AG08396 (cell line): ENCODE measurements at regions not wholly inside any gene's neighbourhood (a gene's known extent, or its start where the extent isn't known, plus 50 kb on each side); places are given as distances from the start of the nearest gene placed in this dataset.

Experiments
- DNase-seq: peaks from one replicate; pipeline ENCODE4 v3.0.0; 2012; ENCODE audit warnings: low spot score, mixed read lengths

DNA sequence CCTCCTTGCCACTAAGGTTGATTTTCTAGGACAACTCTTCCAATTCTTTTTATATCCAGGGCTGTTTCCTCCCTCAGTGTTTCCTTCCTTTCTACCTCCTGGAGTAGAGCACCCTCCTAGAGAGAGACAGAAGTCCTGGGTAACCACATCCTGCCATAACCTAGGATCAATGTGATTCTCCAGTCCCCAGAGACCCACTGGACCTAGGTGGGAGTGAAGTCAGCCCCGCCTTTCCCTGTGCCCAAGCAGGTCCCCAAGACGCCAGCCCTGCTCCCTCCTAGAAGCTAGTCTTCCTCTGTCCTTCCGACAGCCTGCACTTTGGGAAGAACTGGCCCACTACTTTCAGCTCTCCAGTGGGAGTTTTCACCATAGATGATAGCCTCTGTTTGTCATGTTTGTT is 166.8 kb upstream of the PLEKHG7 start:
- no peak for DNase-seq

DNA sequence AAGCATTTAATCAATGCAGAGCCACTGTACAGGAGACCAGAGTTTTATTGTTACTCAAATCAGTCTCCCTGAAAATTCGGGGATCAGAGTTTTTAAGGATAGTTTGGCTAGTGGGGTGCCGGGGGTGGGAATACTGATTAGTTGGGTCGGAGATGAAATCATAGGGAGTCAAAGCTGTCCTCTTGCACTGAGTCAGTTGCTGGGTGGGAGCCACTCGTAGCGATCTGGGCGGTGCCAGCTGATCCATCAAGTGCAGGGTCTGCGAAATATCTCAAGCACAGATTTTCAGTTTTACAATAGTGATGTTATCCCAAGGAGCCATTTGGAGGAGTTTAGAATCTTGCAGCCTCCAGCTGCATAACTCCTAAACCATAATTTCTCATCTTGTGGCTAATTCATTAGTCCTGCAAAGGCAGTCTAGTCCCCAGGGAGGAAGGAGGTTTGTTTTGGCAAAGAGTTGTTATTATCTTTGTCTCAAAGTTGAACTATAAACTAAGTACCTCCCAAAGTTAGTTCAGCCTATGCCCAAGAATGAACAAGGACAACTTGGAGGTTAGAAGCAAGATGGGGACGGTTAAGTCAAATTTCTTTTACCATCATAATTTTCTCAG is 169.4 kb upstream of the PLEKHG7 start:
- DNase-seq: no peak

DNA sequence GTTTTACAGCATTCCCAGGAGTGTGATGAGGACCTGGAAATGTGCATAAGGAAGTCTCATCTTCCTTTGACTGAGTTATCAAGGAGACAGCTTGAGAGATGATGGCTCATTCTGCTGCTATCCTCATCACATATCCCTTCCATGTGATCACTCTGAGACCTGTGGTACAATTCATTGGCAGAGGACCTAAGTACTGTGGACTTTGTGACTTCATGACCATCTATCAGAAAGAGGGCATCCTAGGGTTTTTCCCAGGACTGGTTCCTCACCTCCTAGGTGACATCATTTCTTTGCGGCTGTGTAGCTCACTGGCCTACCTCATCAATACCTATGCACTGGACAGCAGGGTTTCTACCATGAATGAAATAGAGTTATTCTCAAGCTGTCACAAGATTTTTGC is 172.1 kb upstream of the PLEKHG7 start:
- DNase-seq: no peak

DNA sequence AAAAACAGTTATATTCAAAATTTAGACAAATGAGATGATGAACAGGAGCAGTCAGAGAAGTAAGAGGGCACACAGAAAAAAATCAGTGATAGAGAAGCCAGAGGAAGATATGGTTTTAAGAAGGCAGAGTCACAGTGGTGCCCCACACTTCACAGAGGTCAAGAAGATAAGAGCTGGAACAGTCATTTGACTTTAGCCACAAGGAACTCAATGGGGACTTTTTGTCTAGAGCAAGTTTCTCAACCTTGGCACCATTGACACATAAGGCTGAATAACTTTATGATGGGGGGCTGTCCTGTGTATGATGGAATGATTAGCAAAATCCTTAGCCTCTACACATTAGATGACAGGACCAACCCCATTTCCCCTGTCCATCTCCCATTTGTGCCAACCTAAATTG is 172.8 kb upstream of the PLEKHG7 start:
- DNase-seq: no peak

DNA sequence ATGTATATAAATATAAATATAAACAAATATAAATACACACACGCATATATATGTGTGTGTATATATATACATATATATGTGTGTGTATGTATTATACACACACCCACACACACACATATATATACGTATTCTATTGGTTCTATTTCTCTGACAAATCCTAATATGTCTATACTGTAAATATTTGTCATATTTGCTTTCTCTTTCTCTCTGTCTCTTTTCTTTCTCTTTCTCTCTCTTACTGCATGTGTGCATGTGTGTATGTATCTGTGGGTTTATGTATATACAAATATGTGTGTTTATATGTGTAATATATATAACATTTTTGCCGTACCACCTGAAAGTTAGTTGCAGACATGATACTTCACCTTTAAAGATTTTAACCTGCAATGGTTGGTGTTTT is 174.2 kb upstream of the PLEKHG7 start:
- DNase-seq: no peak

DNA sequence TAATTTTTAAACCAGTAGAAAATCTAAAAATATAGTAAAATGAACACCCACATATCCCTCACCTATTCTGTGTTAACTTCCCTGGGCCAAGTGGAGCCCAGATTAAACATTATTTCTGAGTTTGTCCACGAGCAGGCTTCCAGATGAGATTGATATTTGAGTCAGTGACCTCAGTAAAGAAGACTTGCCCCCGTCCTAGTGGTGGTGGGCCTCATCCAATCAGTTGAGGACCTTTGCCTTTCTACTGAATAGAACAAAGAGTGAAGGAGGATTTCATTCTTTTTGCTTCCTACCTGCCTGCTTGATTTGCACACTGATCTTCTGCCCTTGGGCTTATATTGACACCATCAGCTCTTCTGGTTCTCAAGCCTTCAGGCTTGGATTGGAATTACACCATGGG is 174.7 kb upstream of the PLEKHG7 start:
- no peak for DNase-seq

DNA sequence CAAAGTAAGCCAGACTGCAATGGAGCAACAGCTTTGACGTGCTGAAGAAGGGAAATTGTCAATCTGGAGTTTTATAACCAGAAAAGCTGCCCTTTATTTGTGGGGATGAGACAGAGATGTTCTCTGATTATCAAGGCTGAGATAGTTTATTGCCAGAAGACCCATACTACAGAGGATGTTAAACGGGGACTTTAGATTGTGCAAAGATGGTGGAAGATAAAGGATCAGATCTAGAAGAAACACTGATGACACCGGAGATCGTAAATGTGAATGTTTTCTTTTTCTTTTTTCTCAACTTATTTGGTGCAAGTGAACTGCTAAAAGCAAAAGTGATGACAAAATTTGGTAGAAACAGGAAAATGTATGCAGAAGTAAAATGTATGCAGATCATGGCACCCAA is 178.3 kb upstream of the PLEKHG7 start:
- no peak for DNase-seq

DNA sequence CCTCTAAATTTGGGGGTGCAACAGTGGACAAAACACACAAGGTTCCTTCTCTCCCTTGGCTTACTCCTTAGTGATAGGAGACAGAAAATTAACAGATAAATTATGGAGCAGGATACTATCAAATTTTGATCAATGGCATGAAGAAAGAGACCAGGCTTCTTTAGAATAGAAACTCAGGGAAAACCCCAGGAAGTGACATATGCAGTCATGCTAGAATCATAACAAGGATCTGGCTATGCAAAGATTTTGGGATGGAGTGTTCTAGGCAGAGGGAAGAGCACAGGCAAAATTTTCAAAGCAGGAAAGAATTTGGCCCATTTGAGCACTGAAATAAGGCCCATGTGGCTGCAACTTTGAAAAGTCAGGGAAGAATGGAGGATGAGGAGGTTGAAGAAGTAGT is 182.3 kb upstream of the PLEKHG7 start:
- DNase-seq: no peak

DNA sequence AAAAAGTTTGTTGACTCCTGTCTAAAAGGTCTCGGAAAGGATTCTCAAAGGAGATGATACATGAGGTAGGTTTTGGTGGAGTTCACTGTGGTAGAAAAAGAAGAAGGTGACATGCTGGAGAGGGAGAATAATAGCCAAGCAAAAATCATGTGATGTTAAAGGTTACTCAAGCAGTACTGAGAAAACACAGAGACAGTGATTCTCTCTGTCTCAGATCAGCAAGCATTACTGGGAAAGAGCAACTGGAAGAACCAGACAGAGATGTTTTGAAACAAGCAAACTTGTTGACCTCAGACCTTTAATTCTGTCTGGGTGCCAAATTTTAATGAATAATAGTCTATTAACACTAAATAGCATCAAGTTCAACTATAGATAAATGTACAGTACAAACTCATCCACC is 183.5 kb upstream of the PLEKHG7 start:
- DNase-seq: no peak

DNA sequence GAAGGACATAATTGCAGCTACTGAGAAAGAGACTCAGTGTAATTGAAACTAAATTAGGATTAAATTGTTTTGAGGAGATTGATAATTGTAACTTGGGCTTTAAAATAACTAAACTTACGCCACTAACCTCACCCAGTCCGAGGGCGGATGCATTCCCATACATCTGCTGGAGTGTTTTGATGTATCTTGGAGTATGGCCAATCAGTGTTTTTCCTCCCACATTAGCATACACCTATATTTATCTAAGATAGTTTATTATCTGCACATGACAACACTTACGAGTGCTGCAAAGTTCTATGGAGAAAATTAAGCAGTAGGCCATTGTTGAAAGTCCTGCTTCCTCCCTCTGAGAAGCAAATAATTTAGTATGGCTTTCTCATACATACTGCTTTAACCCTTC is 184.7 kb upstream of the PLEKHG7 start:
- no peak for DNase-seq

DNA sequence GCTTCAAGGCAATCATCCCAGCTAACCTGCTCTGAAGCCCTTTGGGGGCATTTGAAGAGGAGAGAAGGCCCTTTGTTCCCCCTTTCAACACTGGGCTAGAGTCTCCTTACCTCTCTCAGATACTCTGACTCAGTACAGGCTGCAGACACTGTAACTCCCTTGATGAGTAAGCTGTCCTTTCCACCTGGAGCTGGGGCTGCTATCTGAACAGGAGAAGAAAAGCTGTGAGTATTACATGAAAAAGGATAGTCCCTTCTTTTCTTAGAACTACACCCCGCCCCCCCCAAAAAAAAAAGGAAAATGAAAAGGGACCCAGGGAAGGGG is 186.6 kb upstream of the PLEKHG7 start:
- no peak for DNase-seq

DNA sequence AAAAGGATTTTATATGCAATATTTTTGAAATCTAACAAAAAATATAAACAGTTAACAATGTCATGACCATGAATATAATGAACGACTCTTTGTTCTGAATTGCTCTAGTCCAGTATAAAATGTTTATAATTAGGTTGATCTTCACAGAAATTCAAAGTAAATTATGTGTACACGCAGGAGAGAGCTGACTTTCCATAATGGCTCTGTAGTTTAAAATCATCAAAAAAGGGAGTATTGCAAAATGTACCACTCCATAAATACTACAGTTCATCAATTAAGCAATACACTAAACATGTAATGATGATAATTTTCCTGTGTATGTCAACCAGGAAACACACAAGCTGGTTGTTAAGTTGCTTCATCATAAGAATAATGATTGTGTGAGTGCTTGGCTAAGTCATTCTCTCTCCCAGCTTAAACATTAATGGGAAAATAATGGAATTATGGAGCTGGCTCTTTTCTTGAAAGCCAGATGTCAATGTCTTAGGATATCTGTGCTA is 189.5 kb upstream of the PLEKHG7 start:
- DNase-seq: no peak

DNA sequence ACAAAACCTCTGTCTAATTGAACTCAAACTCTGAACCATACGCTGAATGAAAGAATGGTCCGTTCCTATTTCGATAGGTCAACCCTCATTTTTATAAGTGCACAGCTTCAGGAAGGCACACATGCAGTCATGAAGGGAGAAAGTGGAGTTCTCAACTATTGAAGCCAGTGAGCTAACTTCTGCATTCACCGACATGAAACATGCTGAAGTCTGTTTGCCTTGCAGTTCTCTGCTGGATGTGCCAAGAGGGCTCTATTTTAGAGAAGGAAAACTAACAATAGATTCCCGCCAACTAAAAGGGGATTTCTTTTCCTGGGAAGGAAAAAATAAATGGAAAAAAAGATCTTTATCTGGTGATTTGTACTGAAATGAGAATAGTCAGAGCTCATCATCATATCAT is 191.0 kb upstream of the PLEKHG7 start:
- DNase-seq: no peak

DNA sequence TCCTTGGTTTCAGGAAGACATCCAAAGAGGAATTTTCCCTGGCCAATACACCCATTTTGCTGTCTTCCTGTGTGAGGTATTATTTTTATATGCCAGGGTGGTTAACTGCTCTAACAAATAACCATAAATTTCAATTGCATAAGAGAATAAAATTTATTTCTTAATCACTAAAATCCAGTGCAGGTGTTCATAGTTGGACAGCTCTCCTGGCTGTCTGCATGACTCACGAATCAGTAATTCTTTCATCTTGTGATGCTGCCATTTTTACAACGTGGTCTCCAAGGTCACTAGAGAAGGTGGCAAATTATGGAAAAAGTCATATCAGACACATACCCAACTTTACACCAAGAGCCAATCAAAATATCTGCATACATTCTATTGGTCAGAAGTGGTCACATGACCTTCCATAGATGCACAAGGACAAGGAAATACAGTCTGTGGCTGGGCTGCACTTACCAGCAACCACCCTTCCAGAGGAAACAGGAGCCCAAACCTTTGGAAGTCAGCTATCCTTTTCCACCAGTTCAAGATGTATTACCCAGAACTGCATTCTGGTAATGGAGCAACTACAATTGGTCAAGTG is 193.5 kb upstream of the PLEKHG7 start:
- DNase-seq: no peak

DNA sequence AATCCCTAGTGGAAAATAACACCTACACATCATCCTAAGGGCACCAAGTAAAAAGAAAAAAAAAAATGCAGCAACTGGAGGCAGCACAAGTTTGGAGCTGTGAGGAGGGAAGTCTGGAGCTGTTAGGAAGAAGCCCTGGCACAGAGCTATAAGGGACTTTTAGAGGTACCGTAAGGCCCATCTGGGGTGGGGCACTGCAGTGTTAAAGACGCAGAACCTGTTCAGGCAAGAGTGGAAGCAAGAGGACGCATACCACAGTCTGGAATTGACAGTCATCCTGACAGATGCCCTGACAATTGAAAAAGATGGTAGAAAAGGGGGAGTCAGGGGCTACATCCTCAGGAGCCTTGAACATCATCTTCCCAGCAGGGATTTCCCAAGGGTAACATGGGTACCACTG is 195.9 kb upstream of the PLEKHG7 start:
- no peak for DNase-seq

DNA sequence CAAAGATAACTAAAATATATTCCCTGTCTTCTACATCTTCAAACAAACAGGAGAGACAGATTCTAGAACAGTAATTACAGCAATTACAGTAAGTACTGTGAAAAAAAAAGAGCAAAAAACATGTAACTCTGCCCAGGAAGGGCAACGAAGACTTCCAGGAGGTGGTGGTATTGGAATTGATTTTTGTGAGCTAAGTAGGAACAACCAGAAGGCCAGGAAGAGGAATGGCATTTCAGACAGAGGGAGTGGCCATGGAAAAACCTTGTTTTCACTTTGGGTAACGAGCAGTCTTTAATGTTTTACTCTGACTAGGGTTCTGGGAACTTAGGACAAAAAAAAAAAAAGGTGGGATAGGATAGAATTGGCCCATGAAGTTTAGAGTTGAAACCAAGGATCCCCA is 196.3 kb upstream of the PLEKHG7 start:
- no peak for DNase-seq

DNA sequence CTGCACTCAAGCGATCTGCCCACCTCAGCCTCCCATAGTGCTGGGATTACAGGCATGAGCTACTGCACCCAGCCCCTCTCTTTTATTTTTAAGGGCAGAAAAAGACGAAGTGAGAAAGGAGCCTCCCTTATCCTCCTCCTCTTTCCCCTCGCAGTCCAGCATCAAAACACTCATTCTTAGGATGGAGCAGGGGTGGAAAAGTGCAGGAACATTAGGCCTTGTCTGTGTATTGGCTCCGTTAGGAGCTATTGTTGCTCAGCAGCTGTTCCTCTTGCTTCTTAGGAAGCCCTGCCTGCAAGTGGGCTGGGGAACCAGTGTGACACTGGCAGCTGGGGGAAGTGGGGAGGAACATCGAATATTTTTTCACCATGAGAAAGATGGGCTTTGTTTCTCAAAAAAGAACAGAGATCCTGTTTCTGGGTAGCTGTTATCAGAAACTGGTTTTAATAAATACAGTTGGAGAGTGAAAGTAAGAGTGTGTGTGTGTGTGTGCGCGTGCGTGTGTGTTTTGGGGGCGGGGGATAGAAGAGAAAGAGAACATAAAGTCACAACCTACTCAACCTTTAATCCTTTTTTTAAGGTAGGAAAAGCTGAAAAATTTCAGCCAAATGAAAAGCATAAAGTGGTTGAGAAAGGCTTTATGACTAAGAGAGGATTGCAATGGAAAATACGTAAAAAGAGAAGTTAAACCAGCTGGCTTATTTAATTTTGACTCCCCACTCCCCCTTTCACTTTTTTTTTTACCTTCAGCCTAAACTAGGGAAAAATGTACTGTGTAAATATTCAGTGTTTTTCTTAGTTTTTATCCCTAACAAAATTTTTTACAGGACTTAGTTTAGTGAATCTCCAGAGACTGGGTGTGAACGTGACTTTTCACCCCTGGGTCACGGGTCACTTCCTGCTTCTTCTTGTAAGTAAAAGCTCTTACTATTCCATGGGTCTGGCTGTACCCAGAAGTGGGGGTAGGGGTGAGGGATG is 197.2 kb upstream of the PLEKHG7 start:
- no peak for DNase-seq

DNA sequence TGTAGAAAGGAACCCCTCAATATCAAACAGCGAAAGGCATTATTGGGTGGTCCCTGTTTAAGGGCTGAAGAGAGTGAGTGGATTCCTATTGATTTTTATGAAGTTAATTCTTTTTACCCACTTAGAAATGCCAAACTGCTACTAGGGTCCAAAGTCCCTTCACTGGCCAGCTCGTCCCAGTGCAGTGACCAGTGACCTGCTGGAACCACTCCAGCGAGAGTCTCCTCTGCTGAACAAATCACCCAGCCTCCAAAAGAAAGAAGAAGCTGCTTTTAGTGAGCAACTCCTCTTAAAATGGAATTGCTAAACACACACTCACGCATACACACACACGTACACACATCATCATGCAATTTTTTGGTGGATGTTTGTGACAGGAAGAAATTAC is 198.2 kb upstream of the PLEKHG7 start:
- DNase-seq: no peak

DNA sequence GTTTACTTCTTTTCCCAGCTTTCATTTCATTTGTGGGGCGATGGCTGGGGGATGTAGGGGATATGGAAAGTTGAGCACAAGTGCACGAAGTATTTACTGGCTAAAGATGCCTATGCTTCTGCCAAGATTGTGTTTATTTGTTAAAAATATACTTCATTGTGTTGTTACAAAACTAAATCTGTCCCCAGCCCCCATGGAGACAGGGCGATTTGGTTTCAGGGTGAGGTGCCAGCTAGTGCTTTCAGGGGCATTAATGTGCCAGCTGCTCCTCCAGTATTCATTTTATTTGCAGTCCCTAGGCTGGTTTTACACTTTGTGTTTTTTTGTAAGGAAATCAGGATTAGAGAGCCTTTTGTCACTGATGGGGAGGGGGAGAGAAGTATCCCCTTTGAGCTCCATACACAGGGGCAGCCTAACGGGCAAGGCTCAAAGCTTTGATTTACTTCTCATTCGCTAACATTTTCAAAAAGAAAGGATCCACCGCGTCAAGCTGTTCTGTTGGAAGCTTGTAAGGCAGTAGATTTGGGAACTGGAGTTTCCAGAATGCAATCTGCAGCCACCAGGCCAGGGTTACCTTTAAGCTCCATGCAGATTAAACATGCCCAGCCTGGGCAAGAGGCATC is 198.7 kb upstream of the PLEKHG7 start:
- no peak for DNase-seq

DNA sequence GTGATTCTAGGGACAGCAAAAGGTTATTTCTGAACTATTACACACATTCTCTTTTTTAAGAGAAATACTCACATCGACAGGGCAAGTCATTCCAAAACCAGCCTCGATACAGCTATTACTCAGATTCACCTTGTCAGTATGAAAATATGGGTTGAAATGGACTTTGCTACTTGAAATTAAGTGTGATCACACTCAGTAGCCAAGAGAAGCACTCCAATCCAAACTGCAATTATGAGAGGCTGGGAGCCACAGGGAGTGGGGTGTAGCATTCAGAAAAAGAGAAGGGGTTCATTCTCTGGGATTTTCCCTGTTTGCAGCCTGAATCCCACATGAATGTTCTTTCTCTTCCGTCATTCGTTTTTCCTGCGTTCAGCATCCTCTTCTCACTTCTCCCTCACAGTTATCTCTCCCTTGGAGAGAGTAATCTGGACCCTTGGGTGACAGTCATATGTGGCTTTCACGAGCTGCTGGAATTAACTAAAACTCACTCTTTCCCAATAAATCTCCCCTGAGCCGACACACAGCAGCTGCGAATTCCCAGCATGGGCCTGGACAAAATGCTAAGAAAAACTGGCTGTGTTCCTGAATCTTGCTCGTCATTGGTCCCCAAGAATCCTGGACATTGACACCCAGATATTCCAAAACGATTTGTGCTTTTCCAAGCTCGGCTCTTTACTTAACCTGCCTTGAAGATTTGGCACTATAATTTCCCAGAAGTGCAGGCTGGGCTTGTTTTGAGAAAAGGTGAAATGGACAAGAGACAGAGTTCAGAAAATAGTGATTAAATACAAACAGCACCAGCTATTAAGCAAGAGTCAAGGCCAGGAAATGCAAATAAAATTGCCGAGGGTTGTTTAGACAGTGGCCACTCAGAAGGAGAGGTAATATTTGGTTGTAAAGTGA is 199.5 kb upstream of the PLEKHG7 start:
- DNase-seq: no peak

DNA sequence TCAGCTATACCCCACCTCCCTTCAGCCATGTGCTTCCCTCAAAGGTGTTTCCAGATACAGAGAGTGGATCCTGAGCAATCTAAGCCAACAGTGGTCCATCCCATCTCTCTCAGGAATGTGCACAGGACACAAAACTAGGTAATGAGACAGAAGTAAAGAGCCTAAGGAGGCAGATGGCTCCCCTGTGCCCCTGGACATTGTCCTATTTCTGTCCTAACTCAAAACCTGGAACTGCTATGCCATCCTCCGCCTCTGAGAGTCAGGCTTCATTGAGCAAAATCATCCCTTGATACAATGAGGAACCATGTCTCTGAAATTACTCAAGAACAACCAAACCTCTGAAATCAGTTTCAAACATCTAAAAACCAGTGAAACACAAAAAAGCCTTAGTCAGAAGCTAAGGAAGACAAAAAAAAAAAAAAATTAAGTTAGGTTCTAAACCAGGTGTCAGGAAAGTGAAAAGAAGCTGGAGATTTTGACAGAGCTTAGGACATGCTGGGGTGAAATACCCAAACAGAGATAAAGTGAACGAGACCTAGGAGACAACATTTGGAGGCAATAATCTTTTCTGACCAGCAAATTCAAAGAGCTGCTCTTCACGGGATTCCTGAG is 200.3 kb upstream of the PLEKHG7 start:
- DNase-seq: no peak
